Neural progenitor cell (in vitro differentiated cells): ENCODE measurements at regions not wholly inside any gene's neighbourhood (a gene's known extent, or its start where the extent isn't known, plus 50 kb on each side); places are given as distances from the start of the nearest gene placed in this dataset.

Experiments used
- EZH2 ChIP-seq: fragments of 200-600 bp; sonication (generic); IDR thresholded peaks from 2 replicates; pipeline ENCODE4 v1.6.1; 2017; ENCODE audit warnings: antibody characterized with exemption, mild to moderate bottlenecking, moderate library complexity
- TF ChIP-seq, protein P1 (sequence below): fragments of 200-600 bp; sonication (generic); IDR thresholded peaks from 2 replicates; pipeline ENCODE4 v1.5.1; 2017; ENCODE audit warnings: antibody characterized with exemption, mild to moderate bottlenecking

DNA sequence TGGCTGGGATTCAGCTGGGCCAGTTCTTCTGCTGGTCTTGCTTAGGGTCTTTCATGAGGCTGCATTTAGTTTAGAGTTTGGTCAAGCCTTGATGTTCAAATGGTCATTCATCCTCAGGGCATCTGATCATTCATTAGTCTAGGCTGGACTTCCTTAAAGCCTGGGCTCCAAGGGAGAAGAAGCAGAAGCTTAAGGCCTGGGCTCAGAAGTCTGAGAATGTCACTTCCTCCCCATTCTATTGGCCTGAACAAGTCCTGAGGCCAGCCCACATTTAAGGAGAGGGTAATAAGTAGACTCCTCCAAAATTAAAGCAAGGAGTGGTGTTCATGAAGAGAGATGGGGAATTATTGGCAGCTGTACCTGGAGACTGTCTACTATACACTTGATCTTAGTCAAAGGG, 193.2 kb upstream of the HABP2 start:
- no peak for TF ChIP-seq EZH2
- TF ChIP-seq, protein P1, sequence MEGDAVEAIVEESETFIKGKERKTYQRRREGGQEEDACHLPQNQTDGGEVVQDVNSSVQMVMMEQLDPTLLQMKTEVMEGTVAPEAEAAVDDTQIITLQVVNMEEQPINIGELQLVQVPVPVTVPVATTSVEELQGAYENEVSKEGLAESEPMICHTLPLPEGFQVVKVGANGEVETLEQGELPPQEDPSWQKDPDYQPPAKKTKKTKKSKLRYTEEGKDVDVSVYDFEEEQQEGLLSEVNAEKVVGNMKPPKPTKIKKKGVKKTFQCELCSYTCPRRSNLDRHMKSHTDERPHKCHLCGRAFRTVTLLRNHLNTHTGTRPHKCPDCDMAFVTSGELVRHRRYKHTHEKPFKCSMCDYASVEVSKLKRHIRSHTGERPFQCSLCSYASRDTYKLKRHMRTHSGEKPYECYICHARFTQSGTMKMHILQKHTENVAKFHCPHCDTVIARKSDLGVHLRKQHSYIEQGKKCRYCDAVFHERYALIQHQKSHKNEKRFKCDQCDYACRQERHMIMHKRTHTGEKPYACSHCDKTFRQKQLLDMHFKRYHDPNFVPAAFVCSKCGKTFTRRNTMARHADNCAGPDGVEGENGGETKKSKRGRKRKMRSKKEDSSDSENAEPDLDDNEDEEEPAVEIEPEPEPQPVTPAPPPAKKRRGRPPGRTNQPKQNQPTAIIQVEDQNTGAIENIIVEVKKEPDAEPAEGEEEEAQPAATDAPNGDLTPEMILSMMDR, result no peak
